Stomach smooth muscle (tissue), 2 donors: ENCODE measurements at regions not wholly inside any gene's neighbourhood (a gene's known extent, or its start where the extent isn't known, plus 50 kb on each side); places are given as distances from the start of the nearest gene placed in this dataset.

Source experiments
- H3K27ac ChIP-seq: one replicate; pipeline ENCODE4 v1.7.0; 2013; ENCODE audit warnings: mild to moderate bottlenecking, low read length, inconsistent platforms
- H3K27me3 ChIP-seq, 2 donors: one replicate each; pipeline ENCODE4 v1.7.0; 2013; ENCODE audit warnings: low read length in 2 of 2; ENCODE audit not compliant: insufficient read depth in 2 of 2, control insufficient read depth in 1 of 2
- H3K36me3 ChIP-seq, 2 donors: one replicate each; pipeline ENCODE4 v1.7.0; 2013; ENCODE audit warnings: low read length in 2 of 2; ENCODE audit not compliant: control insufficient read depth in 2 of 2, insufficient read depth in 2 of 2
- H3K4me1 ChIP-seq: one replicate; pipeline ENCODE4 v1.7.0; 2013; ENCODE audit warnings: low read length; ENCODE audit not compliant: control insufficient read depth, insufficient read depth
- H3K4me3 ChIP-seq, 2 donors: one replicate each; pipeline ENCODE4 v1.7.0; 2013; ENCODE audit warnings: low read length in 2 of 2
- H3K9ac ChIP-seq, 2 donors: one replicate each; pipeline ENCODE4 v1.7.0; 2013; ENCODE audit warnings: low read length in 2 of 2, mild to moderate bottlenecking in 1 of 2
- H3K9me3 ChIP-seq, 2 donors: one replicate each; pipeline ENCODE4 v1.7.0; 2013; ENCODE audit warnings: low read length in 2 of 2; ENCODE audit not compliant: control insufficient read depth in 2 of 2
- donor health status: healthy.
- donor health status: Pancreatic carcinoma.

DNA sequence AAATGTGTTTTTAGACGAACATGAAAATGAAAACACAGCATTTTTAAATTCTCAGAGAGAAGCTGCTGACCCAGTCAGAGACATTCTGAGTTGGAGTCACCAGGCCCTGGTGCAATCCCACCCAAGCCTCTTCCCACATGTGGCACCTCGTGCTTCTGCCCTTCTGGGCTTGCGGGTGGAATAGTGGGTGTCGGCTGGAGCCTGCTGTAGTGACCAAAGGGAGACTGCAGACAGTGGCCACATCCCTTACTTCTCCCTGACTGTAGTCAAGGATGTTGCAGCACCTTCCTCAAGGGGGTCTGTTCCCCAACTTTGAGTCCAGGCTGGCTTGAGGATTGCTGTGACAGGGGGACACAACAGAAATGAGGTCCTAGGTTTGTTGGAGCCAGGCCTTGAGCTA is 104.4 kb upstream of the GLI2 start:
- Histone ChIP-seq H3K4me1 (no peaks in the 10 kb centered on the region), H3K36me3 (no peaks in the 10 kb centered on the region), H3K9me3 (peaks cover 0 to 3% of the 10 kb centered on the region in 2 donors), H3K9ac (no peak overlapping the region), H3K4me3 (no peak overlapping the region), H3K27me3 (peaks cover 0 to 3% of the 10 kb centered on the region in 2 donors), H3K27ac (no peak overlapping the region)

DNA sequence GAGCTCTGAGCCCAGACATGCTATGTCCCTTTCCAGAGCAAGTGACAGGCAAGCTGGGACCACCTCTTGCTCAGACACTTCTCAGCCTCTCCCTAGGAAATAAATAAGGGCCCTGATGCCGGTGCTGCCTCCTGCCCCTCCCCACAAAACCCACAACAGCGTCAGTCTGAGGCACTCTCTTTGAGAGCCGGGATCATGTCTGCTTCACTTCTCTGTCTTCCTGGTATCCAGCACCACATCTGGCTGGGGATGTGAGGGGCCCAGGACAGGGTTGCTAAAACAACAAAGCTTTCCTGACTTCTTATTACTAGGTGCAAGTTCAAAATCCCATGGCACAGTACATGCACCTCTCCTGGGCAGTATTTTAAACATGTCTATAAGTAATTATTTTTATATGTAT is 103.9 kb upstream of the GLI2 start:
- no peak overlapping the region for H3K9ac ChIP-seq
- no peak overlapping the region for H3K4me3 ChIP-seq
- no peaks in the 10 kb centered on the region for H3K36me3 ChIP-seq
- H3K9me3 ChIP-seq, result peaks cover 0 to 3% of the 10 kb centered on the region in 2 donors
- H3K27ac ChIP-seq, result no peak overlapping the region
- peaks cover 0 to 1% of the 10 kb centered on the region in 2 donors for H3K27me3 ChIP-seq
- H3K4me1 ChIP-seq, result no peaks in the 10 kb centered on the region

DNA sequence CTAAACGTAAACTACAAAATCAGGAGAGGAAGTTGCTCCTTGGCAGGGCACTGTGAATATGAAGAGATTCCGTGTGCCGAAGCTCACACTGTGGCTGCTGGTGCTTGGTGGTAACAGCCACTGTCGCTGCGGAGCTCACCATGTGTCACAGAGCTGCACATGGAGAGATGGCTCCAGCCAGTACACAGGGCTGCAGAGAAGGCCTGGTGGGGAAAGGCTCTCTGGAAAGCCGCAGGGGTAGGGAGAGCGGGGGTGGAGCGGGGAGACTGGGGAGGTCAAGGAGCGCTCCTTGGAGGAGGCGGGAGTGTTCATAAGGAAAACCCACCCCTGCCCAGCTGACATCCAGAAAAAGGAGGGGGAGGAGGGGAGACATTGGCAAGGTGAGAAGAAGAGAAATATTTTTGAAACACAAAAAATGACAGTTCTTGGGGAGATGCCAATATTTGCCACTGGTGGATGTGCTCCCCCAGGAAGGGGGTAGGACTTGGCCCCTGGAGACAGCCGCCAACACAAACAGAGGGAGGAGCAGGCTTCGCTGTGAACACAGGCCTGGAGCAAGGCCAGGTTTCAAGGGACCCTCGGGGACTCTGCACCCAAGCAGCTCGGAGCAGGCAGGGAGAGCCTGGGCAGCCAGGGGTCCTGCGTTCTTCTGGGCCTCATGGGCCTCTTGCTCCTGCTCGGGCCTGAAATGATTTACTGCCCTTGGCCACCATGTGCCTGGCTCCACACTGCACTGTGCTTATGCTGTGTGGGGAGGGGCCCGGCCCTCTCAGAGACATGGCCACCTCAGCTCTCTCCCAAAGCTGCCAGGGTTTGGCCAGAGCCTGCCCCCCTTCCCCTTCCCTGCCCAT is 102.6 kb upstream of the GLI2 start:
- H3K27me3 ChIP-seq, result no peaks in the 10 kb centered on the region
- H3K9ac ChIP-seq, result no peak overlapping the region
- no peak overlapping the region for H3K4me3 ChIP-seq
- peaks cover 0 to 3% of the 10 kb centered on the region in 2 donors for H3K9me3 ChIP-seq
- no peak overlapping the region for H3K27ac ChIP-seq
- no peaks in the 10 kb centered on the region for H3K4me1 ChIP-seq
- no peaks in the 10 kb centered on the region for H3K36me3 ChIP-seq

DNA sequence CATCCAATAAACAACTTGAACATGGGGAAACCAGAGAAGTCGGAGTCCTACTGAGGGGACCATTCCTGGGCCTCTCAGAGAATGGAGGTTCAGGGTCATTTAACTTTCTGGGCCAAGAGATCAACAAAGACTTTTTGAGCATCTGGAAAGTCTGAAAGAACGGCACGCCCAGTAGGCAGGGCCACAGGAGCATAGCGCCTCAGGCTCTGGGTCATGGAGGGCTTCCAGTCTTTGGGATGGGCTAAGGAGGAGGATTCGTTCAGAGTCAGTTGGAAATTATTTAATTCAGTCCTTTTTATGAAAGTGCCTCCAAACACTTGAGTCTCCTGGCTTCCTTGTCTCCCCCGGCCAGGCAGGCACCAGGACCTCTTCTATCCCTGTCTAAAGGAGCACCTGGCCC is 101.1 kb upstream of the GLI2 start:
- H3K27me3 ChIP-seq, result no peaks in the 10 kb centered on the region
- no peak overlapping the region for H3K27ac ChIP-seq
- H3K4me1 ChIP-seq, result no peaks in the 10 kb centered on the region
- H3K4me3 ChIP-seq, result no peak overlapping the region
- H3K36me3 ChIP-seq, result no peaks in the 10 kb centered on the region
- H3K9ac ChIP-seq, result no peak overlapping the region
- H3K9me3 ChIP-seq, result no peaks in the 10 kb centered on the region

DNA sequence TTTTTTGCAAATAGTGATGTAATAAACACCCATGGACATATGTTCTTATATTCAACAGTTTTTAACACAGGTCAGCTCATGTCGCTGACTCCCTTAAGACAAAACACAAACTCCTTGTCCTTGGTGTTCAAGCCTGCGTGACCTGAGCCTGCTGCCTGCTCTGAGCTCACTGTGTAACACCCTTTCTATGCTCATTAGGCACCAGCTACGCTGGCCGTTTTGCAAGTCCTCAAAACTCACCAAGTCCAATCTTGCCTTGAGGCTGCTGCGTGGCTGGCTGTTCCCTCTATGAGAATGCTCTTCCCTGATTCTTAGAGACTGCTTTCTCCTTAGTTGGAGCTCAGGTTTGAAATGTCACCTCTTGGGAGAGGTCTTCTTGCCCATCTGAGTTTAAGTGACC is 100.5 kb upstream of the GLI2 start:
- Histone ChIP-seq H3K27me3 (no peaks in the 10 kb centered on the region), H3K4me1 (no peaks in the 10 kb centered on the region)

DNA sequence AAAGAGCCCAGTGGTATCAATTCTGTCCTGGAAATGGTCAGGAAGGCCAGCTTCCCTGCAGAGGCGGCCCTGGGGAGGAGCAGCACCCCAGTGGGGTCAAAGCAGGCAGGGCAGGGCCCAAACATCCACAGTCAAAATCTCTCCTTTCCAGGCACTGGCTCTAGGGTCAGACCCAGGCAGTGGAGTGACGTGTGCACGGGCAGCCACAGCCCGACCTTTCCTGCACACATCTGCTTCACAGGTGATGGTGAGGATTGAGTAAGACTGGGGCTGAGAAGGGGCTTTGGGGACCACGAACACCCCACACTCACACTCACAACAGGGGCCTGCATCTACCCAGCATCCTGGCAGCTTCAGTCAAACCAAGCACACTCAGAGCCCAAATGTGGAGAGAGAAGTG is 97.8 kb upstream of the GLI2 start:
- Histone ChIP-seq H3K27me3 (no peaks in the 10 kb centered on the region), H3K4me3 (no peak overlapping the region), H3K9ac (no peak overlapping the region), H3K4me1 (no peaks in the 10 kb centered on the region), H3K27ac (no peak overlapping the region), H3K9me3 (no peaks in the 10 kb centered on the region), H3K36me3 (no peaks in the 10 kb centered on the region)

More for the DNA sequence above, 100.5 kb upstream of the GLI2 start:
- Histone ChIP-seq H3K4me3 (no peak overlapping the region), H3K27ac (no peak overlapping the region), H3K9me3 (no peaks in the 10 kb centered on the region), H3K9ac (no peak overlapping the region), H3K36me3 (no peaks in the 10 kb centered on the region)

DNA sequence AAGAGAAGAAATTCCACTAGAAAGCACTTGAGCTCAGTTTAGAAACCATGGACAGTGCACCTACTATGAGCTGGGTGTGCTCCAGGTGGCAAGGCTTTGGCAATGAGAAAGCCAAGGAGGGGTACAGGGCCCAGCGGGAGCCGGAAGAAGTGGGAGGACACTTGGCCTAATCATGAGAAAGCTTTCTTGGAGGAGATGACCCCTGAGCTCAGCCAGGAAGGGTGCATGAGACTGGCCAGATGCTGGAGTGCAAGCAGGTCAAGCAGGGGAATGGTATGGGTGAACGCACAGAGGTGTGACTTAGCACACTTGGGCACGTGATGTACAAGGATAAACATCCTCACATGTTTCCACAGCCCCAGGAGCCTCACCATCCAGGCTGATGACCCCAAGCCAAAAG is 97.2 kb upstream of the GLI2 start:
- H3K4me3 ChIP-seq, result no peak overlapping the region
- no peaks in the 10 kb centered on the region for H3K4me1 ChIP-seq
- H3K27me3 ChIP-seq, result no peaks in the 10 kb centered on the region
- no peaks in the 10 kb centered on the region for H3K9me3 ChIP-seq
- H3K36me3 ChIP-seq, result no peaks in the 10 kb centered on the region
- H3K27ac ChIP-seq, result no peak overlapping the region
- H3K9ac ChIP-seq, result no peak overlapping the region

DNA sequence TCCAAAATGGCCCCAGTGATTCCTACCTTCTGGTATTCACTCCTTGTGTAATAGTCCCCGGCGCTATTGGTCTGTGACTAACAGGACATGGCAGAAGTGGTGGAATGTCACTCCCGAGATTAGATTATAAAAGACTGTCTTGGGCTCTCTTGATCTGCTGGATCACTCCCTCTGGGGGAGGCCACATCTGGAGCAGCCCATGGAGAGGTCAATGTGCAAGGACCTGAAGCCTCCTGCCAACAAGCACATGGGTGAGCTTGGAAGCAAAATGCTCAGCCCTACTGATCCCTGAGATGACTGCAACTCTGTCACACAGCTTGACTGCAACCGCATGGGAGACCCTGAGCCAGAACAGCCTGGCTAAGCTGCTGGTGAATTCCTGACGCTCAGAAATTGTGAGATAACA is 94.3 kb upstream of the GLI2 start:
- no peaks in the 10 kb centered on the region for H3K27me3 ChIP-seq
- no peak overlapping the region for H3K9ac ChIP-seq
- no peaks in the 10 kb centered on the region for H3K36me3 ChIP-seq
- no peaks in the 10 kb centered on the region for H3K9me3 ChIP-seq
- no peak overlapping the region for H3K4me3 ChIP-seq
- H3K4me1 ChIP-seq, result no peaks in the 10 kb centered on the region
- no peak overlapping the region for H3K27ac ChIP-seq

DNA sequence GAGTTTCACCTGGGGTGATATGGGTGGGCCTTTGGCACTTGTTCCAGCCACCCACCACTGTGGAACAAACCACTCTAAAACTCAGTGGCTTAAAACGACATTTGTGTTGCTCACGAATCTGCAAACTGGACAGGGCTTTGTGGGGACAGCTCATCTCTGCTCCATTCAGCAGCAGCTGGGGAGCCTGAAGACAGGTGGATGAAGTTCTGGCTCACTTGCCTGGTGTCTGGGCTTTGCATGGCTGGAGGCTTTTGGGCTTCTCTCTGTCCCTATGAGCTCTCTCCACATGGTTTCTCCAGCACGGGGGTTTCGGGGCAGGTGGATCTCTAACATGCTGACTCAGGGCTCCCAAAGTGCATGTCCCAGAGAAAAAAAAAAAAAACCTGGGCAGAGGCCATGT is 93.0 kb upstream of the GLI2 start:
- no peak overlapping the region for H3K27ac ChIP-seq
- H3K4me1 ChIP-seq, result no peaks in the 10 kb centered on the region
- H3K36me3 ChIP-seq, result no peaks in the 10 kb centered on the region
- H3K27me3 ChIP-seq, result no peaks in the 10 kb centered on the region
- H3K9ac ChIP-seq, result no peak overlapping the region
- no peaks in the 10 kb centered on the region for H3K9me3 ChIP-seq
- no peak overlapping the region for H3K4me3 ChIP-seq

DNA sequence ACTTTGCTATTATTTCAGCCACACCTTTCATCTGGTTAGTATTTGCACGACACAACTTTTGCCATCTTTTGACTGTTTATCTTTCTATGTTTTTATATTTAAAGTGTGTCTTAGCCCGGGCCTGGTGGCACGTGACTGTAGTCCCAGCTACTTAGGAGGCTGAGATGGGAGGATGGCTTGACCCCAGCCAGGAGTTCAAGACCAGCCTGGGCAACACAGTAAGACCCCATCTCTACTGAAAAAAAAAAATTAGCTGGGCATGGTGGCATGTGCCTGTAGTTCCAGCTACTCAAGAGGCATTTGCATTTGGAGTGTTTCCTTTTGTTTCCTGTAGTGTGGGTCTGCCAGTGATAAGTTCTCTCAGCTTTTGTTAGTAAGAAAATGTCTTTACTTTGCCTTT is 88.7 kb upstream of the GLI2 start:
- no peak overlapping the region for H3K27ac ChIP-seq

DNA sequence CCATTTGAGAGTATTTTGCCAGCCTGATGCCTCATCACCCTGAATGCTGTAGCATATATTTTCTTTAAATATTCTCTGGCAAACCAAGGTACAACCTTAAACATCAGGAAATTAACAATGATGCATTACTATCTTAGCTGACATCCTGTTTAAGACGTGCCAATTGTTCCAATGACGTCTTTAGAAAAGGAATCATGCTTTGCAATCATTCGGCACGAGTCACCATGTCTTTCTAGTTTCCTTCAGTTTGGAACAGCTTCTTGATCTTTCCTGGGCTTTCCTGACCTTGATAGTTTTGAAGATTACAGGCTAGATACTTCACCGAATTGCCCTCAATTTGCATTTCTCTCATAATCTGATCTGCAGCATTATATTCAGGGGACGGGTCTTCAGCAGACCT is 88.2 kb upstream of the GLI2 start:
- Histone ChIP-seq H3K9ac (no peak overlapping the region), H3K9me3 (peaks cover 5 to 21% of the 10 kb centered on the region in 2 donors), H3K4me1 (no peaks in the 10 kb centered on the region), H3K27ac (no peak overlapping the region), H3K4me3 (no peak overlapping the region), H3K36me3 (no peaks in the 10 kb centered on the region), H3K27me3 (no peaks in the 10 kb centered on the region)

More for the DNA sequence above, 88.7 kb upstream of the GLI2 start:
- Histone ChIP-seq H3K4me3 (no peak overlapping the region), H3K36me3 (no peaks in the 10 kb centered on the region), H3K9me3 (peaks cover 5 to 21% of the 10 kb centered on the region in 2 donors), H3K9ac (no peak overlapping the region), H3K4me1 (no peaks in the 10 kb centered on the region), H3K27me3 (no peaks in the 10 kb centered on the region)
